ENCODE measurements at regions not wholly inside any gene's neighbourhood (a gene's known extent, or its start where the extent isn't known, plus 50 kb on each side); places are given as distances from the start of the nearest gene placed in this dataset.

DNA sequence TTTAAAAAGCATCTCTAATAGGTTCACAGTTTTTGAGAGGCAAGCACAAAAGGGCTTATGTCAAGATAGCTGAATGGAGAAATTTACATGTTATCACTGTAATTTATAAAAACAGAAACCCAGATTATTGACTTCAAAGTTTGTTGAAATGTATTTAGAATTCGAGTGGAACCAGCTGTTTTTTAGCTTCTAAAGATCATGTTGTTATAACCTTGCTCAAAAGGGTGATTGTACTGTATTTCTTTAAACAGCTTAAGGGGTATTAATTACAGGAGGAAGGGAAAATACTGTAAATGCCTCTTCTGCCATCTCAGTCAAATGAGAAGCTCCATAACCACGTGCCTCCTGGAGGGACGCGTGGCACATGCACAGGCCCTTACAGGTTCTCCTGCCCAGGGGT, 156.2 kb upstream of the MGMT start:
- WGBS (ENCODE audit: insufficient coverage, low coverage, missing lambda C conversion rate), result 0% methylated on average over 1 of the region's 4 CpGs
- Histone ChIP-seq H3K4me3 (no peak overlapping the region), H3K9ac (ENCODE audit: insufficient read depth in 1 of 2, low read depth in 2 of 2, low read length in 2 of 2) (no peak overlapping the region), H3K9me1 (ENCODE audit: control insufficient read depth, insufficient read depth, low read length) (no peaks in the 10 kb centered on the region), H3K27me3 (ENCODE audit: control insufficient read depth in 2 of 2, insufficient read depth in 2 of 2, low read length in 2 of 2) (no peaks in the 10 kb centered on the region; a peak in 1 of 5 replicates), H3K4me2 (ENCODE audit: insufficient read depth, low read length) (no peak overlapping the region), H3K36me3 (ENCODE audit: control insufficient read depth, insufficient read depth, low read length) (no peaks in the 10 kb centered on the region), H2AFZ (ENCODE audit: low read depth, low read length) (no peak overlapping the region), H3K9me3 (replicated peaks; ENCODE audit: control insufficient read depth, insufficient read depth, low read depth, low read length) (no peaks in the 10 kb centered on the region), H3K4me1 (replicated peaks in 1 of 2; ENCODE audit: control insufficient read depth in 2 of 2, insufficient read depth in 2 of 2, low read length in 2 of 2) (no peaks in the 10 kb centered on the region), H3K79me2 (ENCODE audit: control insufficient read depth, insufficient read depth, low read length) (no peaks in the 10 kb centered on the region), H3K27ac (ENCODE audit: extremely low read depth, low read depth, low read length) (no peak overlapping the region), H4K20me1 (replicated peaks; ENCODE audit: control insufficient read depth, insufficient read depth, low read length) (no peaks in the 10 kb centered on the region)
- CTCF ChIA-PET (ENCODE audit: low intra/inter-chr PET ratio), result no interaction called here
- no TSS peak for BruUV-seq (replicated peaks)
- intact Hi-C loops (cut with micrococcal nuclease) (no loop called here), in situ Hi-C loops (cut with MboI) (no loop called here)
- POLR2A ChIA-PET, result no interaction called here
- FAIRE-seq (no peak), DNase-seq (ENCODE audit: extremely low read depth in 1 of 4, low spot score in 3 of 4) (no peak), ATAC-seq (no peak)
- no peak for TF ChIP-seq BRD4 (IDR thresholded peaks at IDR 0.05)
- TF ChIP-seq, protein P1, sequence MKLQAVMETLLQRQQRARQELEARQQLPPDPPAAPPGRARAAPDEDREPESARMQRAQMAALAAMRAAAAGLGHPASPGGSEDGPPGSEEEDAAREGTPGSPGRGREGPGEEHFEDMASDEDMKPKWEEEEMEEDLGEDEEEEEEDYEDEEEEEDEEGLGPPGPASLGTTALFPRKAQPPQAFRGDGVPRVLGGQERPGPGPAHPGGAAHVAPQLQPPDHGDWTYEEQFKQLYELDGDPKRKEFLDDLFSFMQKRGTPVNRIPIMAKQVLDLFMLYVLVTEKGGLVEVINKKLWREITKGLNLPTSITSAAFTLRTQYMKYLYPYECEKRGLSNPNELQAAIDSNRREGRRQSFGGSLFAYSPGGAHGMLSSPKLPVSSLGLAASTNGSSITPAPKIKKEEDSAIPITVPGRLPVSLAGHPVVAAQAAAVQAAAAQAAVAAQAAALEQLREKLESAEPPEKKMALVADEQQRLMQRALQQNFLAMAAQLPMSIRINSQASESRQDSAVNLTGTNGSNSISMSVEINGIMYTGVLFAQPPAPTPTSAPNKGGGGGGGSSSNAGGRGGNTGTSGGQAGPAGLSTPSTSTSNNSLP (IDR thresholded peaks at IDR 0.05; ENCODE audit: borderline replicate concordance, low read depth, low read length), result no peak
- TF ChIP-seq HINFP (tag; conservative IDR thresholded peaks at IDR 0.05; ENCODE audit: low read depth), result no peak
- TF ChIP-seq CBX2 (IDR thresholded peaks at IDR 0.05; ENCODE audit: insufficient read depth, low read length, poor library complexity, severe bottlenecking), result no peak
- no peak for TF ChIP-seq WHSC1 (IDR thresholded peaks at IDR 0.05; ENCODE audit: low read length)
- TF ChIP-seq EHMT2 (IDR thresholded peaks at IDR 0.05), result no peak
- no peak for TF ChIP-seq NBN (IDR thresholded peaks at IDR 0.05; ENCODE audit: low read depth)

Data from K562 (cell line).